IPS-15b (cell line): ENCODE measurements at regions not wholly inside any gene's neighbourhood (a gene's known extent, or its start where the extent isn't known, plus 50 kb on each side); places are given as distances from the start of the nearest gene placed in this dataset.
"Not testable (repeated sequence)": the region's sequence is repeated elsewhere in the genome, so short reads cannot be mapped to it uniquely, and the experiment has no call there.

ENCODE experiments used
- H3K27me3 ChIP-seq: one replicate; pipeline ENCODE4 v1.6.1; 2013; ENCODE audit warnings: low read length; ENCODE audit not compliant: control insufficient read depth, insufficient read depth
- H3K36me3 ChIP-seq: one replicate; pipeline ENCODE4 v1.6.1; 2013; ENCODE audit warnings: low read length; ENCODE audit not compliant: control insufficient read depth, insufficient read depth
- H3K4me1 ChIP-seq: one replicate; pipeline ENCODE4 v1.6.1; 2013; ENCODE audit warnings: mild to moderate bottlenecking, low read length; ENCODE audit not compliant: control insufficient read depth, insufficient read depth
- H3K4me3 ChIP-seq: one replicate; pipeline ENCODE4 v1.5.1; 2013; ENCODE audit warnings: low read depth, low read length
- H3K9ac ChIP-seq: one replicate; pipeline ENCODE4 v1.6.1; 2013; ENCODE audit warnings: low read depth, mild to moderate bottlenecking, low read length
- H3K9me3 ChIP-seq: one replicate; pipeline ENCODE4 v1.6.1; 2013; ENCODE audit warnings: mild to moderate bottlenecking, low read length; ENCODE audit not compliant: control insufficient read depth, insufficient read depth

DNA sequence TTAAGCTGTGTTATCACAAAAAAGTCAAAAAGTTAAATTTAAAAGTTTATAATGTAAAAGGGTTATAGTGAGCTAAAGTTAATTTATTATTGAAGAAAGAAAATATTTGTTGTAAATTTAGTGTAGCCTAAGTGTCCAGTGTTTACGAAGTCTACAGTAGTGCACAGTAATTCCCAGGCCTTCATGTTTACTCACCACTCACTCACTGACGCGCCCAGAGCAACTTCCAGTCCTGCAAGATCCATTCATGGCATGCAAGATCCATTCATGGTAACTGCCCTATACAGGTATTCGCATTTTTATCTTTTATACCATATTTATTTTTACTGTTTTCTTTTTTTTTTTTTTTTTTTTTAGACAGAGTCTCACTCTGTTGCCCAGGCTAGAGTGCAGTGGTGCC is 69.5 kb downstream of the TPRA1 start:
- H3K4me1 ChIP-seq, result no peaks in the 10 kb centered on the region
- no peak overlapping the region for H3K4me3 ChIP-seq
- H3K27me3 ChIP-seq, result no peaks in the 10 kb centered on the region
- no peaks in the 10 kb centered on the region for H3K36me3 ChIP-seq
- H3K9me3 ChIP-seq, result no peaks in the 10 kb centered on the region
- H3K9ac ChIP-seq, result no peak overlapping the region

DNA sequence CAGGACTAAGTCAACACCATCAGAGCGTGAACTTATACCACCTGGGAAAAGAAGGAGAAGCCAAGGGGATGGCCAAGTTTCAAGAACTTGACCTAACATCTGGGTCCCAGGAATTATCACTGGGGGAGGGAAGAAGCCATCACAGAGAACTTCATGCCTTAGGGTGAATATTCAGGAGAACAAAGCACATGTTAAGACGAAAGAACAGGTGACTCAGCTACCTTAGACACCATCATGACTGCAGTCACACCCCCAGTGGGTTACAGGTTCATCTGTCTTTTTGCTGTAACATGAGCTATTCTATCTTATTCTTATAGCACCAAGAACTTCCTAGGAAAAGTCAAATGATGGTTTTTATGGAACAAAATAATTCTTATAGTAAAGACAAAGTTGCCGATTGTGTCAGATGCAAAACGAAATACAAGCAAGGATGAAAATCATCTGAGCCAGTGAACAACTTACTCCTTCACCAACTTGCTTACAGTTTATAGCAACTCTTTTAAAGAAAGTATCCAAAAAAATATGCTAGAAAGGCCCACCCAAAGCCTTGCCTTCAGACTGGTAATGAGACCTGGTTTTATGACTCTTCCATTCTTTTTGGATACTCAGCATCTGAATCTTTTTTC is 72.0 kb downstream of the TPRA1 start:
- Histone ChIP-seq H3K9me3 (no peaks in the 10 kb centered on the region), H3K27me3 (no peaks in the 10 kb centered on the region), H3K9ac (no peak overlapping the region), H3K4me3 (no peak overlapping the region), H3K4me1 (no peaks in the 10 kb centered on the region), H3K36me3 (no peaks in the 10 kb centered on the region)

DNA sequence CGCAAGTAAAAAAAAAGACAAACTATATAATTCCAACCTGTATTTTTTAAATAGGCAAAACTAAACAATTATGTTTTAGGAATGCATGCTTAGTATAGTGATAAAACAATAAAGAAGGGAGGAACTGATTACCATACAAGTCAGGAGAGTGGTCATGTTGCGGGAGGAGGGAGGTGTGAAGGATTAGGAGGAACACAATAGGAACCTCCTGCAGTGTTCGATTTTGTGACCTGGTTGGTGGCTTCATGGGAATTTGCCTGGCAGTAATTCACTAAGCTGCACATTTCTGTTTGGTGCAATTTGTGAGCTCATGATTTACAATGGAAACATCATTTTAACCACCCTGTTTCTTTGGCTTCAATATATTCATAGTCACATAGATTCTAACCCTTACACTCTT is 78.3 kb downstream of the TPRA1 start:
- Histone ChIP-seq H3K4me1 (no peaks in the 10 kb centered on the region), H3K27me3 (no peaks in the 10 kb centered on the region), H3K36me3 (no peaks in the 10 kb centered on the region), H3K9me3 (no peaks in the 10 kb centered on the region), H3K9ac (no peak overlapping the region), H3K4me3 (no peak overlapping the region)

DNA sequence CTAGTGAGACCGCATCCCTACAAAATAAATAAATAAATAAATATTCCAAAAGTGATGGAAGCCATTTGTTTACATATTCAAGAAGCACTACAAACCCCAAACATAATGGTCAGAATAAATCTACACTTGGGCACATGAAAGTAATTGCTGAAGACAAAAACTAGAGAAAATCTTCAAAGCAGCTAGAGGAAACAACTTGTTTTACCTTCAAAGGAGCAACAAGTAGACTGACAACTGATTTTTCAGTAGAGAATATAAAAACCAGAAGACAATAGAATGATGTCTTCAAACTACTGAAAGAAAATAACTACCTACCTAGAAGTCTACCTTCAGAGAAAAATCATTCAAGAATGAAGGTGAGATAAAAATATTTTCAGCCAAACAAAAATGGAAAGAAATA is 89.4 kb downstream of the TPRA1 start:
- peaks cover 4% of the 10 kb centered on the region for H3K9me3 ChIP-seq

DNA sequence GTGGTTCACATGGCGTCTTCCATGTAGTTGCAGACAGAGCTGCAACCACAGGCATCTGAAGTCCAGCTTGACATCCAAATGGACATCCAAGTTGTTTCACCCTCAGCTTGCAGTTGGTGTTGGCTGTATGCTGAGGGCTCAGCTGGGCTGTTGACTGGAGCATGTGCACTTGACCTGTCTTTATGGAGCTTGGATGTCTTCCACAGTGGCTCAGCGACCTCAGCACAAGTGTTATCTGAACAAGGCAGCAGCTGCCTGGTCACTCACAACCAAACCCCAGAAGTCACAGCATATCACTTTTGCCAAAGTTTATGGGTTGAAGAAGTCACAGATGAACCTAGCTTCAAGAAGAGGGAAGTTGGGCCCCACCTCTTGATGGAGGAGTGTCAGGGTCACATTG is 92.9 kb downstream of the TPRA1 start:
- Histone ChIP-seq H3K4me1 (no peaks in the 10 kb centered on the region), H3K9me3 (peaks cover 14% of the 10 kb centered on the region), H3K9ac (no peak overlapping the region), H3K27me3 (no peaks in the 10 kb centered on the region), H3K4me3 (no peak overlapping the region), H3K36me3 (no peaks in the 10 kb centered on the region)

More for the DNA sequence above, 89.4 kb downstream of the TPRA1 start:
- Histone ChIP-seq H3K4me3 (no peak overlapping the region), H3K27me3 (no peaks in the 10 kb centered on the region), H3K36me3 (no peaks in the 10 kb centered on the region), H3K4me1 (no peaks in the 10 kb centered on the region), H3K9ac (no peak overlapping the region)

DNA sequence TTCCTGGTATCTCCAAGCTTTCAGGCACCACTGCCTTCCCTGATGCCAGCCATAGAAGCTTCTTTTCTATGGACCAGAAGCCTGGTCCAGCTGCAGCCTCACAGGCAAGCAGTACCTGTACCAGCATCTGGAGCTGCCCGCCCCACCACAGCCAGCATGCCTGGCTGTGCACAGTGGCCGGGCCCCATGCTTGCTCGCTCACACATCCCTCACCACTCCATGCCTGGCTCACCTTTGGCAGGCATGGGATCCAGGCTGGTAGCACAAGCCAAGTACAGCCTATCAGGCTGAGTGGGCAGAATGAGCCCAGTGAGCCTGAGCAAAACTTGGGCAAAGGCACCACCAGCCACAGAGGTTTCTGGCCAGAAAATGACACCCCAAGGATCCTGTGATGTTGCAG is 93.4 kb downstream of the TPRA1 start:
- Histone ChIP-seq H3K4me1 (no peaks in the 10 kb centered on the region), H3K9me3 (peaks cover 14% of the 10 kb centered on the region), H3K36me3 (no peaks in the 10 kb centered on the region), H3K27me3 (no peaks in the 10 kb centered on the region), H3K4me3 (no peak overlapping the region), H3K9ac (no peak overlapping the region)

DNA sequence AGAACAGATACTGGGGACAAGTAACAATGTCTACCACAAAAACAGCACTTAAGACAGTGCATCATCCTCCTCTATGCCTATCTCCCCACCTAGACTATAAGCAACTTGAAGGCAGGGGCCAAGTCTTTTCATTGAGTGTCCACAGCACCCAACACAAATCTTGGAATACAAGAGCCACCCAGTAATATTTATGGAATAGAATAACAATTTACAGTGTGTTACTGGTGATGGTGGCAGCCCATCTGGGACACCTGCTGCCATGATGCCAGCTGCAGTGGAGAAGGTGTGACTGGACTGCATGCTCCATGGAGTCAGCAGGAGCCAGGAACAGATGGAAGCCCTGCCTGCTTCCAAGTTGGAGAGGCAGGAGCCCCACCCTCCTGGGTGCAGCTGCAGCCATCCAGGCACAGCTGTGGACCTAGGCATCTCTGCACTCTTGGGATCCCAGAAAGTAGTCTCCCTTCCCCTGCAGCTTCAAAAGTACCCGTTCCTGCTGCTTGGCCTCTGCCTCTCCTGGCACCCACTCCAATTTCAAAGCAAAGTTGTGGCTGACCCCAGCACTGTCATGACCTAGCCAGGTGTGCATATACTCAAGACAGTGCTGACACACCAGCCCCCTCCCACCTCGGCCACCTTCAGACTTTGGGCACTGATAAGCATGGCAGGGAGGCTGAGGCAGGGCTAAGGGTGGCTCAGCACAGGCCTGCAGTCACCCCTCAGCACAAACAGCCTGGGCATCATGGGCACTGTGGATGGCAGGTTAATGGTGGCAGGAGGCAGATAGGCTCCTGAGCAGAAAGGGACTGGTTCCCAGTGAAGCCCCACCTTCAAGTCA is 94.5 kb downstream of the TPRA1 start:
- no peaks in the 10 kb centered on the region for H3K4me1 ChIP-seq
- H3K36me3 ChIP-seq, result no peaks in the 10 kb centered on the region
- no peaks in the 10 kb centered on the region for H3K27me3 ChIP-seq
- H3K9me3 ChIP-seq, result peaks cover 14% of the 10 kb centered on the region
- no peak overlapping the region for H3K4me3 ChIP-seq
- H3K9ac ChIP-seq, result no peak overlapping the region

DNA sequence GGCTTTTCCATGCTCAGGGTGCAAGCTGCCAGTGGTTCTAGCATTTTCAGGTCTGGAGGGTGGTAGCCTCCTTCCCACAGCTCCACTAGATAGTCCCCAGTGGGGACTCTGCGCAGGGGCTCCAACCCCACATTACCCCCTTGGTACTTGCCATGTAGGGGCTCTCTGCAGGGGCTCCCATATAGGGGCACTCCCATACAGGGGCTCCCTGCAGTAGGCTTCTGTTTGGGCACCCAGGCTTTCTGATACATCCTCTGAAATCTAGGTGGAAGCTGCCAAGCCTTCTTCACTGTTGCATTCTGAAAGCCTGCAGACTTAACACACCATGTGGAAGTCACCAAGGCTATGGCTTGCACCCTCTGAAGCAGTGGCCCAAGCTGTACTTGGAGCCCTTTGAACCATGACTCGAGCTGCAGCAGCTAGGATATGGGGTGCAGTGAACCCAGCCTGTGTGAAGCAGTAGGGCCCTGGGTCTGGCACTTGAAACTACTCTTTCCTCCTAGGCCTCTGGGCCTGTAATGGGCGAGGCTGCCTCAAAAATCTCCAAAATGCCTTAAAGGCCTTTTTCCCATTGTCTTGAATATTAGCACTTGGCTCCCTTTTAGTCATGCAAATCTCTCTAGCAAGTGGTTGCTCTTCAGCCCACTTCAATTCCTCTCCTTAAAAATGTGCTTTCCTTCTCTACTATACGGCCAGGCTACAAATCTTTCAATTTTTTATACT is 96.4 kb downstream of the TPRA1 start:
- Histone ChIP-seq H3K36me3 (no peaks in the 10 kb centered on the region), H3K27me3 (no peaks in the 10 kb centered on the region), H3K9me3 (peaks cover 11% of the 10 kb centered on the region), H3K9ac (no peak overlapping the region), H3K4me1 (no peaks in the 10 kb centered on the region), H3K4me3 (no peak overlapping the region)

DNA sequence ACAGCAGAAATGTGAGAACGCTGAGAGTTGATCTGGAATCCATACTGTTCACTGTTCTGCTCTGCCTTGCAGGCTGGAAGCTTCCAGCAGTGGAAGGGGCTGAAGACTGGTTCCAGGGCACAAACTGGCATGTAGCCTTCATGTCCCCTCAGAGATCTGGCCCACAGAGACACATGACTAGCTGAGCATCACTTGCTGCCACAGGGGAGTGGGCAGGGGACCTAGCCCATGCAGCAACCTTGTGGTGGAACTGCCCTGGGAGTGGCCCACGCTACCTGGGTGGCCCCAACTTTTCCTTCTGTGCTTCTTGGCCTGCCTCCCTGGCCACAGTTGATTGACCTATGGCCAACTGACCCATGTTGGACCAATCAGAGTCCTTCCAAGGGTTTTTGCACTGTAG is 98.1 kb downstream of the TPRA1 start:
- Histone ChIP-seq H3K9ac (no peak overlapping the region), H3K4me1 (no peaks in the 10 kb centered on the region), H3K27me3 (no peaks in the 10 kb centered on the region), H3K4me3 (no peak overlapping the region), H3K36me3 (no peaks in the 10 kb centered on the region), H3K9me3 (peaks cover 15% of the 10 kb centered on the region)

DNA sequence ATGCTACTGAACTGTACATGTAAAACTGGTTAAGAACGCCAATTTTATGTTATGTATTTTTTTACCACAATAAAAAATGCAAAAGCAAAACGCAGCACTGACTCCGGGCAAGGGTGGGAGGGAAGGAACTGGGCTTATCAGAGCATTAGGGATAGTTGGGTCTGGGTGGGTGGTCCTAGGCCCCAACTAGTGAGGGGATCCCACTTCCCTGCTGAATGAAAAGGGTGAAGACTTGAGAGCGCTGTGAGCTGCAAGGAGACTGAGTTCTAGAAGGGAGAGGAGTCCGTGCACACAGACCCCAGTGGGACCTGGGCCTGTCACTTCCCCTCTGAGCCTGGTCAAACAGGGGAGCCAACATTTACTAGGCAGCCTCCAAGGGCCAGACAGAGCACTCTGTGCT is 98.6 kb downstream of the TPRA1 start:
- no peak overlapping the region for H3K4me3 ChIP-seq
- H3K36me3 ChIP-seq, result no peaks in the 10 kb centered on the region
- no peaks in the 10 kb centered on the region for H3K27me3 ChIP-seq
- no peaks in the 10 kb centered on the region for H3K4me1 ChIP-seq
- peaks cover 15% of the 10 kb centered on the region for H3K9me3 ChIP-seq
- H3K9ac ChIP-seq, result no peak overlapping the region

DNA sequence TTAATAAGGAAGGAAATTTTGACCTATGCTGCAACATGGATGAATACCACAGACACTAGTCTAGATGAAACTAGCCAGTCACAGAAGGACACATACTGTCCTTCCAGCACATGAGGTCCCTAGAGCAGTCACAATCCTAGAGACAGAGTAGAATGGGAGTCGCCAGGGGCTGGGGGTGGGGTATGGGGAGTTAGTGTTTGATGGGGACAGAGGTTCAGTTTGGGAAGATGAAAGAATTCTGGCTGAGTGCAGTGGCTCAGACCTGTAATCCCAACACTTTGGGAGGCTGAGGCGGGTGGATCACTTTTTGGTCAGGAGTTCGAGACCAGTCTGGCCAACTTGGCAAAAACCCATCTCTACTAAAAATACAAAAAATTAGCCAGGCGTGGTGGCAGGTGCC is 99.2 kb downstream of the TPRA1 start:
- Histone ChIP-seq H3K9ac (no peak overlapping the region), H3K9me3 (peaks cover 15% of the 10 kb centered on the region), H3K4me1 (no peaks in the 10 kb centered on the region), H3K4me3 (no peak overlapping the region), H3K36me3 (no peaks in the 10 kb centered on the region), H3K27me3 (no peaks in the 10 kb centered on the region)

DNA sequence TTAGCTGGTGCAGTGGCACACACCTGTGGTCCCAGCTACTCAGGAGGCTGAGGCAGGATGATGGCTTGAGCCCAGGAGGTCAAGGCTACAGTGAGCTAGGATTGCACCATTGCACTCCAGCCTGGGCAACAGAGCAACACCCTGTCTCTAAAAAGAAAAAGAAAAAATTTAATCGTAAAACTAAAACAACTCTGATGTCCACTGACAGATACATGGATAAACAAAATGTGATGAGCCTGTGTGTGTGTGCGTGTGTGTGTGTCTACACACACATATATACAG is 99.6 kb downstream of the TPRA1 start:
- not testable (repeated sequence) for H3K36me3 ChIP-seq, H3K9ac ChIP-seq, H3K4me1 ChIP-seq, H3K27me3 ChIP-seq, H3K4me3 ChIP-seq
- H3K9me3 ChIP-seq, result peaks cover 15% of the 10 kb centered on the region
